WI38 (cell line): ENCODE measurements at regions not wholly inside any gene's neighbourhood (a gene's known extent, or its start where the extent isn't known, plus 50 kb on each side); places are given as distances from the start of the nearest gene placed in this dataset.

Experiments
- H3K4me3 ChIP-seq: 2 replicates; pipeline ENCODE4 v1.5.1; 2011; ENCODE audit warnings: low read depth, mild to moderate bottlenecking, control low read depth, low read length
- TF ChIP-seq, protein P1 (sequence below): IDR thresholded peaks from 2 replicates; pipeline ENCODE4 v1.5.1; 2012; ENCODE audit warnings: low read depth, mild to moderate bottlenecking, control low read depth, low read length

DNA sequence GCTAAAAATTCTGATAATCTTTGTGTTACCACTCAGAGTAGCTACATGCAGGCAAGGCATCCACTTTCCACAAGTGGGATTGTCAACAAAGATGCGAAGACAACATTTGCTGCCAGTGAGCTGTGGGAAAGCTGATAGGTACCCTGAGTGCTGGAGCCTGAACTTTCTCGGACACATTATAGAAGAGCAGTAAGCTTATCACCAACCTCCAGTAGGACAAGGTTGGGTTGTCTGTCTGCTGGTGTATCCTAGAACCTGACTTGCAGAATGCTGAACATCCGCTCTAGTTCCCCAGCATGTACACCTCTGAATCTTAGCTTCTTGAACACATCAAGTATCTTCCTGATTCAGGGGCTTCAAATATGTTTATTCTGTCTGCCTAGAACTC is 103.8 kb upstream of the PPM1H start:
- TF ChIP-seq, protein P1, sequence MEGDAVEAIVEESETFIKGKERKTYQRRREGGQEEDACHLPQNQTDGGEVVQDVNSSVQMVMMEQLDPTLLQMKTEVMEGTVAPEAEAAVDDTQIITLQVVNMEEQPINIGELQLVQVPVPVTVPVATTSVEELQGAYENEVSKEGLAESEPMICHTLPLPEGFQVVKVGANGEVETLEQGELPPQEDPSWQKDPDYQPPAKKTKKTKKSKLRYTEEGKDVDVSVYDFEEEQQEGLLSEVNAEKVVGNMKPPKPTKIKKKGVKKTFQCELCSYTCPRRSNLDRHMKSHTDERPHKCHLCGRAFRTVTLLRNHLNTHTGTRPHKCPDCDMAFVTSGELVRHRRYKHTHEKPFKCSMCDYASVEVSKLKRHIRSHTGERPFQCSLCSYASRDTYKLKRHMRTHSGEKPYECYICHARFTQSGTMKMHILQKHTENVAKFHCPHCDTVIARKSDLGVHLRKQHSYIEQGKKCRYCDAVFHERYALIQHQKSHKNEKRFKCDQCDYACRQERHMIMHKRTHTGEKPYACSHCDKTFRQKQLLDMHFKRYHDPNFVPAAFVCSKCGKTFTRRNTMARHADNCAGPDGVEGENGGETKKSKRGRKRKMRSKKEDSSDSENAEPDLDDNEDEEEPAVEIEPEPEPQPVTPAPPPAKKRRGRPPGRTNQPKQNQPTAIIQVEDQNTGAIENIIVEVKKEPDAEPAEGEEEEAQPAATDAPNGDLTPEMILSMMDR, result no peak
- no peak overlapping the region for H3K4me3 ChIP-seq

- TF ChIP-seq, protein P1, result no peak
- H3K4me3 ChIP-seq, result no peak overlapping the region
These were observed 103.1 kb upstream of the PPM1H start for GRCh38 chr12:63037746-63038712.

- TF ChIP-seq, protein P1, result no peak
- no peak overlapping the region for H3K4me3 ChIP-seq
These were observed 102.0 kb upstream of the PPM1H start for GRCh38 chr12:63036974-63037335.

DNA sequence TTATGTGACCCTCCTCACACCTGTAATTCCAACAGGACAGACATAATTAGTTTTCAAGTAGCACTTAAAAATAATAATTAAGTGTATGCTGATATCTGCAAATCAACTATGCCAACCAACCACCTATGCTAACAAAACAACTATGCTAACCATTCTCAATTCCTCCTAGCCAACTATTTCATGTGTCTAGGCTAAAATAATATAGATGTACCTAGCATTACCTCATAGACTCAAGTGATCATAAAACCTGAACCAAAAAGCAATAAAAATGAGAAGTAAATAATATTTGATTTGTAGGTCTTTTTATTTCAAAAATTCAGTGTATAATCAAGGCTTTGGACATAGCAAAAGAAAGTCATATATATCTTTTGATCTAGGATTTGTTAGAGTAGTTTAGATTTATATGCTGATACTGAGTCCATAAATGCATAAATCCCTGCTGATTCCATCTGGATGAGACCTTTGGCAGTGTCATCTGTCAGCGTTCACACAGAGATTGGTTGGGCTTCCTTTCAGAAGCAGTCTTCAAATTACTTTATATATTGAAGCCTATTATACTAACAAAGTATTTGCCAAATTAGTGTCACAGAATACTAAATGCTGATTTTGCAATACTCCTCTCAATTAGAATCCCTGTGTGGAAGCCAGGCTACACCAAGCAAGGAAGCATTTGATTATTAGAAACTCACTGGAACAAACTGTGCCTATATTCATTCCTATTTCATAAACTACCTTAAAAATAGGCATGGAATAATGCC is 101.4 kb upstream of the PPM1H start:
- TF ChIP-seq, protein P1, result no peak
- H3K4me3 ChIP-seq, result no peak overlapping the region

GRCh38 chr12:63034601-63035000 is 99.7 kb upstream of the PPM1H start:
- no peak overlapping the region for H3K4me3 ChIP-seq
- TF ChIP-seq, protein P1, result no peak

DNA sequence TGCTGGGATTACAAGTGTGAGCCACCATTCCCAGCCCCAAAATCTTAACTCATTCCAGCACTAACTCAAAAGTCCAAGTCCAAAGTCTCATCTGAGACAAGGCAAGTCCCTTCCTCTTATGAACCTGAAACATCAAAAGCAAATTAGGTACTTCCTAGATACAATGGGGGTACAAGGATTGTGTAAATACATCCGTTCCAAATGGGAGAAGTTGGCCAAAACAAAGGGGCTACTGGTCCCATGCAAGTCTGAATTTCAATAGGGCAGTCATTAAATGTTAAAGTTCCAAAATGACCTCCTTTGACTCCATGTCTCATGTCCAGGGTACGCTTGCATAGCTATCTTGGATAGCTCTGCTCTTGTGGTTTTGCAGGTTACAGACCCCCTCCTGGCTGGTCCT is 94.7 kb upstream of the PPM1H start:
- no peak overlapping the region for H3K4me3 ChIP-seq
- TF ChIP-seq, protein P1, result no peak

DNA sequence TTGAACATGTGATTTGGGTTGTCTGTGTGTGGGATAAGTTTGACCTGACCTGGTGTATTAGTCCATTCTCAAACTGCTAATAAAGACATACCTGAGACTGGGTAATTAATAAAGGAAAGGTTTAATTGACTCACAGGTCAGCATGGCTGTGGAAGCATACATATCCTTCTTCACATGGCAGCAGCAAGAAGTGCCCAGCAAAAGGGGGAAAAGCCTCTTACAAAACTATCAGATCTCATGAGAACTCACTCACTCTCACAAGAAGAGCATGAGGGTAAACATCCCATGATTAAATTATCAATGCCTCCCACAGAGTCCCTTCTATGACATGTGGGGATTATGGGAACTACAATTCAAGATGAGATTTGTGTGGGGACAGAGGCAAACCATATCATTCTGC is 94.0 kb upstream of the PPM1H start:
- TF ChIP-seq, protein P1, result no peak
- no peak overlapping the region for H3K4me3 ChIP-seq
